HG03280 (cell line): ENCODE measurements at regions not wholly inside any gene's neighbourhood (a gene's known extent, or its start where the extent isn't known, plus 50 kb on each side); places are given as distances from the start of the nearest gene placed in this dataset.

Experiments used
- ATAC-seq: cut with Tn5 transposase; IDR thresholded peaks from one replicate; pipeline ENCODE4 v1.9.1; 2021; ENCODE audit warnings: mild to moderate bottlenecking, moderate library complexity; ENCODE audit not compliant: unreplicated experiment

DNA sequence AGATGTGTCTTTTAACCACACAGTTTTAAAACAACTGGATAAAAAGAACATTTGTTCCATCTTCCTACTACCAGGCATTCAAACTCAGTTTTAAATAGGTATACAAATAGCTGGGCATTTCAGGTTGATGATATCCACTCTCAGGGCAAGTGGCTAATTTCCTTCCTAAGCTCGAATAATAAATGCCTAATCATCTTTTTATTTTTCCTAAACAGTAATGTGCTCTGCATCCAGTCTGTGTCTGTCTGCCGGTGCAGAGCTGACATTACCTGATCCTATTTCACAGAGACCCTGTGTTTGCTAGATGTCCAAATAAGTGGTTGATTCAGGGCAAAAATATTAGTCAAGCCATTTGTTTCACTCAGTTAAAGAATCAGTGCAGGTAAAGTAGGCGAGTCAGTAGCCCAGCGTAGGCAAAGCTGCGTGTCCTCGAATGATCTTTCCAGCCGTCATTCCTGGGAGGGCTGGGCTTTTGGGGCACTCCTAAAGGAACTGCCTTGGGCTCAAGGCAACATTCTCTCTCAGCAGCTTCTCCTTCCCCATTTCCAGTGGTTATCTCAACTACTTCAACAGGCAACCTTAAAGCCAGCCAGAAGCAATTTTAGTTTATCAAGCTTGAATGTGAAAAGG, 74.2 kb upstream of the BMP2 start:
- no peak for ATAC-seq

DNA sequence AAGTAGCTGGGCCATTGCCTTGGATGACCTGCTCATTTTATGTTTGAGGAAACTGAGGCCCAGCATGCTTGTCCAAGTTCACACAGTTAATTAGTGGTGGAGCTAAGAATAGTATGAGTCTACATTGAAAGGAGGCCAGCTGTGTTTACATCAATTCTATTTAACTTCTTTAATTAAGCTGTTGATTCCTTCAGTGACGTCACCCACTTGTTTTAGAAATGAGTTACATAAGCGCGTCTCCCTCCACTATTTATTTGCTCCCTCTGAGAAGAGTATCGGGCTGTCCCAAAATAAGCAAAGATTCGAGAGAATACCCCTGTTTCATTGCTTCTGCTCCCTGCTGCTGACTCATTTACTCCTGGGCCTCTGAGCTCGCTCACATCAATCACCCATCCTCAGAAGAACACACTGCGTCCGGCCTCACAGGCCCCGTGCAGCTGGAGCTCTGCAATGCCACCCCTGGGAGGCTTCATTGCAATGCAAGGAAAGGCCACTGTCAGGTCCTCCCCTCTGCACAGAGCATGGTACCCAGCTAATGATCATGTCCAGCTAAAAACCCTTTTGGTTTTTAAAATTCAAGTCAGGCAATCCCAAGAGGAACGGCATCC, 74.8 kb upstream of the BMP2 start:
- ATAC-seq, result no peak

DNA sequence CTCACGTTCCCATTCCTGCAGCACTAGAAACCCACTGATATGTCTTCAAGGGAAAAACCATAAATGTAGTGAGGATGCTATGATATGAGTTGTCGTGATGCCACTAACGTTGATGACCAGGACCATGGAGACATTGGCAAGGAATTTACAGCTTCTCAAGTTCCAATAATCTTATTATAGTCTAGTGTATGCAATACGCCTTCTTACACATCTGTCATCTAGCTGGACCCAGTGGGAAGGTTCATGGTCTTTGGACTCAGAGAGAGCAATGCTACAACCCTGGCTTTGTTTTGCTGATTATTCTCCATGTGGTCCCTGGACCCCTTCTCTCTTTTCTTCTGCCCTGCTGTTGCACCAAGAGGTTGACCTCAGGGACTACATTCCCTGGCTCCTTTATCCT, 76.0 kb upstream of the BMP2 start:
- no peak for ATAC-seq

DNA sequence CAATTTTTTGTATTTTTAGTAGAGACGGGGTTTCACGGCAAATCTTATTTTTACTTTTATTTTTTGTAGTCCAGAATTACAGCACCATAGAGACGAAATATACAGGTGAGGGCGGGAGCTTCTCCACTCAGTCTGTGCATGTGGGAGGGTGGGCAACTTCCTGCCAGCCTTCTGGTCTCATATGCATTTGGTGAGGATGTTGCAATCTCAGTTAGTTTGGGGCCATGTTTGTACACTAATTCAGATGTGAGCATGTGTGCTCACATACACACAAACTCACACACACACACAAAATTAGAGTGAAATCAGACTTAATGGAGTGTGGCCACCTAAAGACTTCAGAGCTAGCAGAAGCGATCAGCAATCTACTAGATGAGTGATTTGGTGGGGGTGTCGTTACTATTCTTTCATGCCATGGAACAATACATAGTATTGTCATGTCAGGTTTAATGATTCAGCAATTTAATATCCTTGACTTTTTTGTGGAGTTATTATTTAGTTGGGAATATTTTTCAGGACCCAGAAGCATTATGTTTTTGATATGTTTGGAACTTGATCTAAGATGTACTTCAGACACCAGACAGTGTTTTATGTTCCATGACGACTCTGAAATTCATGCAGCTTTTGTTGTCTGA, 78.0 kb upstream of the BMP2 start:
- no peak for ATAC-seq

DNA sequence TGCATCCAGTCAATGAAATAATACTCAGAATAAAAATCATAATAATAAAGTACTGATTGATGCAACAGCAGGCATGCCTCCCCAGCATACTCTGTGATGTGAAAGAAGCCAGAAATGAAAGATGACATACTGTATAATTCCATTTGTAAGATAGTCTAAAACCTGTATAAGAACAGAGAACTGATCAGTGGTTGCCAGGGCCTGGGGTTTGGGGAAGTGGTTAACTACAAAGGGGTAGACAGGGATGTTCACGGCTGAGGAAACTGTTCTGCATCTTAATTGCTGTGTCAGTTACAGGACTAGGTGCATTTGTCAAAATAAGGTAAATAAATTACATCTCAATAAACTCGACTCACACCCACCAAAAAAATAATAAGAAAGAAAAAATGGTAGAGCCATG, 81.3 kb upstream of the BMP2 start:
- no peak for ATAC-seq

DNA sequence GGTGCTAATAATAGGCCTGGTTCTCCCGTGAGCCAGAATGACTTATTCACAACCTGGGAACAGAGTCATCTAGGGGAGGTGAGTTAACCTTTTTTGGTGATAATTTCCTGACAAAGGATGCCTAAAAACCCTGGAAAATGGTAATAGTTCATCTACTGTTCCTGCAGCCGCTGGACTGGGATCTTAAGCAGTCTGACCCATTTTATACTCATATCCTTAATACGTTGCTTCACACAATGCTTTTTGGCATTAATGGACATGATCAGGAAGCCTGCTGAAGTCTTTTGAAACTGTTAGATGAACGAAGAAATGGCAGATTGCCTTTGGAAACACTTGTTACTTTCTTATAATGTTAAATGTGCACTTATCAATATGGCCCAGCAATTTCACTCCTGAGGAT, 81.9 kb upstream of the BMP2 start:
- ATAC-seq, result no peak

DNA sequence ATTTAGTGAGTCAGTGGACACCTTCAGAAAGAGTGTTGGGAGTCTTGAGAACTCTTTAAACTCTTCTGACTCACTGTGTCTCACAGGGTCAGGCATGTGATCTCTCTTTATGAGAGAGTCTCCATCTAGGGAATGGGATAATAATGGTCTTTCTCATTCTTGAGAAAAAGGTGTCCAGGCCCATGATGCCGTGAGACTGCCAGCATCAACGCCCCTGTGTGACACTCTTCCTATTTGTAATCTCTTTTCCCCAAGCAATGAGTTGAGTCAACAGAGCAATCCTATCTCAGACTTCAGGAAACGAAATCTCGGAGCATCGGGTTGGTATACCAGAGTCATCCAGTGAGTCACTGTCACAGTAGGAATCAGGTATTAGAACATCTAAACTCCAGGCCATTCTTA, 82.3 kb upstream of the BMP2 start:
- no peak for ATAC-seq

DNA sequence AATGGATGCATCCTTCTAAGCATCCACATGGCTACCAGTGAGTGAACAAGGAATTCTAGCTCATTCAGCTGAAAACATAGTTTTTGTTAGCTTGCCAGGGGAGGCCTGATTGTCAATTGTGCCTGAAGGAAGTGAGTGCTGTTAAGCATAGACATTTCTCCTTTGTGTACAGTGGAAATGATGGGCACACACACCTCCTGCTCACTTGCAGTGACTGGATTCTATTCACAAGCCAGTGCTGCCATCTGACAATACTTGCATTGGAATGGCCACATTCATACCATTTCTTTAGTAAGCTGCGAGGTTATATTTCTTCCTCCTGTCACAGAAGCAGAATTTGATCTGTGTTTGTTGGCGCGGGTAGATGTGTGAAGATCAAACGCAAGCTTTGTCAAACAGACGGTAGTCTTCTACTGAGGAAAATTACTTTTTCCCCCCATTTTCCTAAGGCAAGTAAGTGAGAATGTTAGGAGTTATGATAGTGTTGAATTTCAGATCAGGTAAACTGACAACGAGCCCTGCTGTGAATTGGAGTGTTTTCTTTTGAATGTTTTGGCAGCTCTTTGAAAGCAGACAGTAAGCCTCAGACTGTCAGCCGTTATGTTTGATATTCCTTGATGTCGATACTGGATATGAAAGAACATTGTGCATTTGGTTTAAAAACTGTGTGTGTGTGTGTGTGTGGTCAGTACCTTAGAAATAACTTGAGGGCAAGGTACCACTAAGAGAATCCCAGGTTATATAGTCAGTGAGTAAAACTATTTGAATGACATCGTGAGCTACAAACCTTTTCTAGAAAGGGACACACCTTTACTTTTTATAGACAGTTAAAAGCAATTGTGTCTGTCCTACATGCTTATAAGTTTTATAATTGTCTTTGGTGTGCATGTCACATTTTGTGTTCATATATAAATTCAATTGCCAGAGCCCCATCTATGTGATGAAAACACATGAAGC, 84.2 kb upstream of the BMP2 start:
- no peak for ATAC-seq

DNA sequence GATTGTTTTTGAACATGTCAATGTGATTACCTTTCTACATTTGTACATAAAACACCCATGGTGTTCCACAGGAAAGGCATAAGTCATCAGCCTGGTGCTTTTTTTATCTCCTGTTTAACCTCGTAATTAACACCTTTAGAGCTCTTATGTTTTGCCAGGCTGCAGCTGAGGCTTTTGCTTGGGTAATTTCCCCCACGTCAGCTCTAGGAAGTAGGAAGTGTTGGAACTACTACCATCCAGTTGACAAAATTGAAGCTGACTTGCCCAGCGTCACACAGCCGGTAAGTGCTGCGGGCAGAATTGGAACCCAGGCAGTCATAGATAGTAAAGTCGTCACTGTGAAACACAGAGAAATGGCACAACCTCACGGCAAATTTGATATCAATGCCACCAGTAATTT, 86.6 kb upstream of the BMP2 start:
- no peak for ATAC-seq

DNA sequence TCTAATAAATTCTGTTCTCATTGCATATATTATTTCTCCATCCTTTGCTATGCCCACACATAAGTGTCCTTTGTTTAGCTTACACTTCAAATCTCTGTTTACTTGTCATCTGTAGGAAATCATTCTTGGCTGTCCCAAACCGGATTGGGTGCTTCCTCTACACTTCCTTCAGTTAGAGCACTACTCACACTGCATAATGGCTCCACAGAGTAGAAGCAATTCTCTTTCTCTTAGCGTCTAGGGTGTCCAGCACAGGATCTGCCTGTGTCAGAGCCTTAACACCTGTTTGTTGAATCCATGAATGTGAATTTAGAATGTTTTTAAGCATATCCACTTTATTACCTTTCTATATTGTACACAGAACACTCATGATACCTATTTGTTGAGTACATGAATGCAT, 87.0 kb upstream of the BMP2 start:
- ATAC-seq, result no peak

DNA sequence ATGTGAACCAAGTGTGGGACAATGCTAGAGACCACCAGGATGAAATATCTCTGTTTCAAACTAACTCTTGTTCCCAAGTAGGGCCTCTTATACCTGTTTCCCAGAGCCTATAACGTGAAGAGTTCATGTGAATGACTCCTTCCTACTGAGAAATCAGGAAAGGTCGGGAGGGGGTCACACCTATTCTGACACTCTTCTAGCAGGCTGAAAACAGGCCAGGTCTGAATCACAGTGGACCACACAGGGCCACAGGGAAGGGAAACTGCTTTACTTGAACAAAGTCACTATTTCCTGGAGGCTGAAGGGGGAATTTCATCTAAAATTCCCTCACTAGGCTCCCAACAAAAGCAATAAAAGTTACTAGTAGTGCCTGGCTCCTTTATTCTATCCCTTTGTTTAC, 88.4 kb upstream of the BMP2 start:
- ATAC-seq, result no peak

DNA sequence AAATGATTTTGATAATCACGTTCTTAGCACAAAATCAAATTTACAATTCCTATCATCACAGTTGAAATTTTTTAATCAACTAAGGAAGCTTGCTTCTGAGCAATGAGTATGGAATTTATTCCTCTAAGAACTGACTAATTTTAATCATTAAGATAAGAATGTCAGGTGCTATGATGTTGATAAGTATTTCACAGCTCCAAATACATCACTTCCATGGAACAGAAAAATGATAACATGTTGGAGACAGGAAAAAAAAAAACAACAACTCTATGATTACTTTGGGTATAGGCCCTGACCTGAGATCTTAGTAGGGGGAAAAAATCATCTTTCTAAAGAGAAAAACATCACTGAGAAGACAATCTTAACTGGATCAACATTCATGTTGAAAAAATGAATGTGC, 89.4 kb upstream of the BMP2 start:
- ATAC-seq, result no peak

DNA sequence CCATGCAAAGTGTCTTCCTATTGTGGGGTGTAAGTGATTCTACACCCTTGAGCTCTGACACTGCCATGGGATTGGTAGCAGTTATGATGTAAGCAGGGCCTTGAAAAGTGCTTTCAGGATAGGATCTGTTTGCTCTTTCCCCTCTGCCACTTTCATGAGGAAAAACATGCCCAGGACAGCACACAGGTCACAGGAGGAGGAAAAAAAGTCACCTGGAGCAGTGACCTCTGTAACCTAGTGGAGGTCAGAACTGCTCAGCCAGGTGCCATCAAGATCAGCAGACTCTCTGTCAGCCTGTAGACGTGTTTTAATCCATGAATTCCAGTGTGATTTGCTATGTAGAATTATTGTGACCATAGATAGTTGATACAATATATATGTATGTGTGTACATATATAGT, 92.7 kb upstream of the BMP2 start:
- no peak for ATAC-seq

DNA sequence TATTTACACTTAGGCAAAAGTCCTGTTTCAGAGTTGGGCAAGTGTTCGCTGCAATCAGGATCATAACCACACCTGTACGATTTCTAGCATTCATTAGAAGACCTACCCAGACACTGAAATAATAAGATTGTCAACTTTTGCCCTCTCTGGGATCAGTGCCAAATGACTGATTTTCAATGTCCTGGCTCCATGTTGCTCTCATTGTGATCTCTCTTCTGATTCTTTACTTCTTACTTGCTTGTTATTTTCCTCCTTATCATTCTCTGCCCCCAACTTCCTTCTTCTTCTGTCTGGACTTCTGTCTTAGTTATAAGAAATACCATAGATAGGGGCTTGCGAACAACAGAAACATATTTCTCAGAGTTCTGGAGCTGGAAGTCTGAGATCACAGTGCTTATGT, 94.4 kb upstream of the BMP2 start:
- ATAC-seq, result no peak

DNA sequence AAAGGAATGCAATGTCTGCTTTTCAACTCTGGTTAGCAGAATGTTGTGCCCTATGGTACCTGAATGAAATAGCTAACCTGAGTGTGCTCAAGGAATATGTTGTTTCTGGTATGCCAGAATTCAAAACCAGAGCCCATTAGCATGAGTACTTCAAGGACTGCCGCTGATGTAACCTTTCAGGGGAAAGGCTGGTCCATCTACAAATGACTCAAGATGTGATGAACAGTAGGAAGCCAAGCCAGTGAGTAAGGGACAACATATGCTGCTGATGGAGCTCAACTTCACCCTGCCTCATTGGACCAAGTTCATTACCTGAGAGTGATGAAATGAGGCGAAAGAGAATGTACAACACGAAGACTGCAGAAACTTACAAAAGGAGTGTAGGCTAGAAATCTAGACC, 95.7 kb upstream of the BMP2 start:
- ATAC-seq, result no peak

DNA sequence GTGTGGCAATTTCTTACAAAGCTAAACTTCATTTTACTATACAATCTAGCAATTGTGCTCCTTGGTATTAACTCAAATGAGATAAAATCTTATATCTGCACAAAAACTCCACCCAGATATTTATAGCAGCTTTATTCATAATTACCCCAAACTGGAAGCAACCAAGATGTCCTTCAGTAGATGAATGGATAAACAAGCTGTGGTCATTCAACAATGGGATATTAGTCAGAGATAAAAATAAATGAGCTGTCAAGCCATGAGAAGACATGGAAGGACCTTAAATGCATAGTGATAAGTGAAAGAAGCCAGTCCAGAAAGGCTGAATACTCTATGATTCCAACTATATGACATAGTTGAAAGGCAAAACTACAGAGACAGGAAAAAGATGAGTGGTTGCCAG, 98.9 kb upstream of the BMP2 start:
- no peak for ATAC-seq

DNA sequence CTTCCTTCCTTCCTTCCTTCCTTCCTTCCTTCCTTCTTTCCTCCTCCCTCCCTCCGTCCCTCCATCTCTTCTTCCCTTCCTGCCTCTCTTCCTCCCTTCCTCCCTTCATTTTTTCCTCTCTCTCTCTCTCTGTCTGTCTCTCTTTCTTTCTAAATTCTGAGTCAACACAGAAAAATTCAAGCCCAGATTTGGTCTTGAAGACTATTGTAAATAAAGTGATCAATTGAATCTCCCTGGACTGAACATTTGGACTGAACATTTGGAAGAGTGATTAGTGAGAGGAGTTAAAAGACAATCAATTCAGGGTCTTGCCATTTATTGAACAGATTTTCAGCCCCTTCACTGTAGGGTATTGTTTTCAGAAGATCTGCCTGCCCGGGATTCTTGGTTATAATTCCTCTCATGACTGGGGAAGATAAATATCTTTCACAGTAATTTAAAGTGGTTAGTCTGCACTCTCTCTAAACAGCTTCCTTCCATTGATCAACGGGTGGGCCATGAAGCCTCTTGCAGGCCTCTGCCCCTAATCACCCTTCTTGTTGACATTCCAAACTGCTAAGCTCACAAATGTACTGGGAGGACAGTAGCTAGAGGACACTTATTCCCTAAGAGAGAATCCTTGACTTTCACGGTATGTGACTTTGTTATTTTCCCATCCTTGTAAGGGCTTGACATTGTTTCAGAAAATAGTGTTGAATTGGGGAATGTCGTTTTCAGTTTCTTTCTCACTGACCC, 101.7 kb upstream of the BMP2 start:
- no peak for ATAC-seq

DNA sequence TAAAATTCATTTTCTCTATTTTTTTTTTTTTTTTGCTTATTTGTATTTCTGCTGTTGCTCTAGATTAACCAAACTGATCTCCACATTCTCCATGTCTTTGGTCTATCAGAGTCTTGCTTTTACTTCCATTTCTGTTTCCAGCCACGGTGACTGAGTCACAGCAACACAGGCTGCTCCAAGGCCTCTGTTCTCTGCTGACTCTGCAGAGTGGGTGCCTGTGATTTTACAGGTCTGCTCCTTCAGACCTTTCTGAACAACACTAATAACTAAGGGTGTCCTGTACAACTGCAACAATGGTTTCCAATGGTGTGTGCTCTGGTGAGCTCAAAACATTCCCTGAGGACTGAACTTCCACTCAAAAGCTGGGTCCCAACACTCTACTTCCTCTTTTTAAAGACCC, 102.3 kb upstream of the BMP2 start:
- ATAC-seq, result no peak

DNA sequence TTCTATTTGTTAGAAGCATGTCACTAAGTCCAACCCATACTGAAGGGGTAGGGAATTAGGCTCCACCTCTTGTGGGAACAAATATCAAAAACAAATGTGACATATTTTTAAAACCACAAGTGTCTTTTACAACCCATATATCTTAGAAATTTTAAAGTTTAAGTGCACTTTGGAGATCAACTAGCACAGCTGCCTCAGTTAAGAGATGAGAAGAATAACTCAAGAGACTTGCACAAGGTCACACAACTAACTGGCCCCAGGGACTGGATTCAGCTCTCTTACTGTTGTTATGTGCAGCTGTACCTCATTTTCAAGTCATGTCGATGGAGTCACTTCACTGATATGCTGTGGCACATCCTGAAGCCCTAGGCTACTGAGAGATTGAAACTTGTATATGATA, 102.9 kb upstream of the BMP2 start:
- ATAC-seq, result no peak

DNA sequence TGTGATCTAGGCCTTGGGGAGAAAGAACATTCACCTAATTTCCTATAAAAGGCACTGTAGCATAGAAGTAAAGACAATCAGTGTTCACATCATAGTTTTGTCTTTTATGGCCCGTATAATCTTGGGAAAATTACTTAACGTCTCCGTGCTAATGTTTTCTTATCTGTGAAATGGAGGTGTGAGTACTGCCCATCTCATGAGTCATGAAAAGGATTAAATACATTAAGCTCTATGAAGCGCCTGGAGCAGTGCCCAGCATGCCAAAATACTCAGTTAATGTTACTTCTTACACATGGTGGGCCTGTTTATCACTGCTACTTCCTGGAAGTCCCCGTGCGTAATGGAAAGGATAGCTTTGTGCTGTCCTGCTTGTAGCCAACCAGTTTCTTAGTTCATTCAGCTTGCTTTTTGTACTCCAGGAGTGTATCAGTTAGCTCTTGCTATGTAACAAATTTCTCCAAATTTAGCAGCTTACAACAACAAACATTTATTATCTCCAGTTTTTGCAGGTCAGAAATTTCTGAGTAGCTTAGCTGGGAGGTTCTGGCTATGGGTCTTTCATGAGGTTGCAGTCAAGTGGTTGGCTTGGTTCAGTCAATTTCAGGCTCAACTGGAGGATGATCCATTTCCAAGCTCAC, 103.6 kb upstream of the BMP2 start:
- no peak for ATAC-seq

DNA sequence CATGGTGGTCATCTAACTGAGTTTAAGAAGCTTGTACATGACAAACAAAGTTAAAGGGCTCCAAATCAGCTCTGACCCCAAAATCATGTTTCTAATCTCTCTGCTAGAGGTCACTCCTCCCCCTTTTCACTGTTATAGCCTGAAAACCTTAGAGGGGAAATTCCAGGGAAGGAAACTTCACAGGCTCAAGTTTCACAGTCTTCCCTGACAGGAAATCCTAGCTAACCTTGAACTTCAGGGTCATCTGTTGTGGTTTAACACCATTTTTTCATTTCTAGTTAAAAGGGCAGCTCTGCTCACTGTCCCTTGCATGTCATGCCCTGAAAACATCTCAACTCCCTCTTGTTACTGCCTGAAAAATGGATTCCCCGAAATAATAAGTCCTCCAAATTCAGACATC, 104.4 kb upstream of the BMP2 start:
- ATAC-seq, result no peak
